ENCODE measurements at regions not wholly inside any gene's neighbourhood (a gene's known extent, or its start where the extent isn't known, plus 50 kb on each side); places are given as distances from the start of the nearest gene placed in this dataset.

DNA sequence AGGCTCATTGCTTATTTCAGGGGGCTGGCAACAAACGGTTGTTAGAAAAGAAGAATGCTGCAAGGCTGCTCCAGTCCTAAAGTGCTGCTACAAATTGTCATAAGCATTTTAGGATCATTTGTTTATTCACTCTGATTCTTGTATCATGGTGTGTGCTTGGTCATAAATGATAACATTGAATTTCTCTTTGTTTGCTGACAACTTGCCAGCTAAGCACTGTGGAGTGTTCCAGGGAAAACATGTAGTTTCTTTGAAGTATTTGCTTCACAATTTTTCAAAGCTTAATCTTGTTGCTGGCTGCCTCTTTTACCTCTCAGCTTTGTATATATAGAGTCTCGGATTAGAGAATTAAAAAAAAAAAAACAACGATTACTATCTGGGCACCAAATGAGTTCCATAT is 263.0 kb downstream of the PHF14 start:
- Histone ChIP-seq H3K79me1 (ENCODE audit: low read depth in 1 of 2, low read length in 2 of 2) (no peaks in the 10 kb centered on the region), H4K91ac (ENCODE audit: insufficient read depth, low read depth, low read length) (no peak overlapping the region), H3K56ac (ENCODE audit: extremely low read depth, insufficient read depth, low read length) (no peak overlapping the region), H3K9ac (ENCODE audit: low read depth, low read length) (no peak overlapping the region), H3K27me3 (ENCODE audit: control insufficient read depth, insufficient read depth, low read length) (no peaks in the 10 kb centered on the region), H3K27ac (ENCODE audit: insufficient read depth, low read length) (no peak overlapping the region), H2AK9ac (replicated peaks; ENCODE audit: low read depth, low read length, poor library complexity) (no peak overlapping the region), H3K36me3 (ENCODE audit: control insufficient read depth, insufficient read depth, low read length) (no peaks in the 10 kb centered on the region), H4K5ac (ENCODE audit: low read depth, low read length) (no peak overlapping the region), H2BK15ac (ENCODE audit: low read depth, low read length) (no peak overlapping the region), H3K9me3 (ENCODE audit: control insufficient read depth, insufficient read depth, low read length) (no peaks in the 10 kb centered on the region), H3K4ac (ENCODE audit: low read depth, low read length) (no peak overlapping the region), H3K9me1 (ENCODE audit: insufficient read depth, low read length) (no peaks in the 10 kb centered on the region), H3K4me3 (ENCODE audit: insufficient read depth, low read depth, low read length) (no peak overlapping the region), H2BK20ac (ENCODE audit: low read depth, low read length) (no peak overlapping the region), H2AFZ (replicated peaks; ENCODE audit: low read length, poor library complexity) (no peak overlapping the region), H4K20me1 (ENCODE audit: insufficient read depth, low read length) (no peaks in the 10 kb centered on the region), H3K14ac (replicated peaks; ENCODE audit: low read depth, low read length) (no peak overlapping the region), H3K18ac (ENCODE audit: low read depth, low read length) (no peak overlapping the region), H2BK5ac (ENCODE audit: low read depth, low read length, poor library complexity, severe bottlenecking) (no peak overlapping the region), H3K23ac (ENCODE audit: low read depth, low read length) (no peak overlapping the region), H3K4me1 (ENCODE audit: control insufficient read depth, insufficient read depth, low read length) (no peaks in the 10 kb centered on the region), H2AK5ac (ENCODE audit: low read depth, low read length) (no peak overlapping the region), H2BK120ac (ENCODE audit: low read depth, low read length) (no peak overlapping the region), H3K4me2 (ENCODE audit: low read depth, low read length) (no peak overlapping the region), H4K8ac (ENCODE audit: low read depth in 2 of 2, low read length in 2 of 2) (no peak overlapping the region)
- intact Hi-C loops (cut with micrococcal nuclease) (no loop called here), dilution Hi-C loops (cut with HindIII; ENCODE audit: low sequenced_read_pairs, unreplicated experiment) (no loop called here), in situ Hi-C loops (cut with MboI; ENCODE audit: low sequenced_read_pairs) (no loop called here)
- DNase-seq (no peak), ATAC-seq (ENCODE audit: low read depth) (no peak)
- TF ChIP-seq MAZ (IDR thresholded peaks at IDR 0.05; ENCODE audit: borderline replicate concordance, low read depth, low read length) (no peak), CEBPB (IDR thresholded peaks at IDR 0.05; ENCODE audit: low read depth, low read length) (no peak), RCOR1 (IDR thresholded peaks at IDR 0.05; ENCODE audit: insufficient replicate concordance, low read length) (no peak), POLR2A (IDR thresholded peaks at IDR 0.05; ENCODE audit: low read depth, low read length) (no peak), RFX5 (IDR thresholded peaks at IDR 0.05; ENCODE audit: low read depth, low read length) (no peak), BHLHE40 (IDR thresholded peaks at IDR 0.05; ENCODE audit: low read depth, low read length) (no peak), MAFK (IDR thresholded peaks at IDR 0.05; ENCODE audit: low read depth, low read length) (no peak)
- TF ChIP-seq, protein P1, sequence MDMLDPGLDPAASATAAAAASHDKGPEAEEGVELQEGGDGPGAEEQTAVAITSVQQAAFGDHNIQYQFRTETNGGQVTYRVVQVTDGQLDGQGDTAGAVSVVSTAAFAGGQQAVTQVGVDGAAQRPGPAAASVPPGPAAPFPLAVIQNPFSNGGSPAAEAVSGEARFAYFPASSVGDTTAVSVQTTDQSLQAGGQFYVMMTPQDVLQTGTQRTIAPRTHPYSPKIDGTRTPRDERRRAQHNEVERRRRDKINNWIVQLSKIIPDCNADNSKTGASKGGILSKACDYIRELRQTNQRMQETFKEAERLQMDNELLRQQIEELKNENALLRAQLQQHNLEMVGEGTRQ (IDR thresholded peaks at IDR 0.05; ENCODE audit: low read depth, low read length), result no peak
- ChIA-PET POLR2A (ENCODE audit: unreplicated experiment) (no interaction called here), CTCF (interaction anchor here (0.6 kb wide), 1 partner anchor 181 kb away, joined by 3 read pairs; no protein-coding TSS in a partner anchor)
- WGBS, 2 experiments (ENCODE audit: extremely low coverage in 2 of 2, insufficient read length in 1 of 2), result no CpG with 5 or more reads among the region's 3 CpGs
- BruUV-seq (replicated peaks), result no TSS peak
